ENCODE measurements at regions not wholly inside any gene's neighbourhood (a gene's known extent, or its start where the extent isn't known, plus 50 kb on each side); places are given as distances from the start of the nearest gene placed in this dataset.

DNA sequence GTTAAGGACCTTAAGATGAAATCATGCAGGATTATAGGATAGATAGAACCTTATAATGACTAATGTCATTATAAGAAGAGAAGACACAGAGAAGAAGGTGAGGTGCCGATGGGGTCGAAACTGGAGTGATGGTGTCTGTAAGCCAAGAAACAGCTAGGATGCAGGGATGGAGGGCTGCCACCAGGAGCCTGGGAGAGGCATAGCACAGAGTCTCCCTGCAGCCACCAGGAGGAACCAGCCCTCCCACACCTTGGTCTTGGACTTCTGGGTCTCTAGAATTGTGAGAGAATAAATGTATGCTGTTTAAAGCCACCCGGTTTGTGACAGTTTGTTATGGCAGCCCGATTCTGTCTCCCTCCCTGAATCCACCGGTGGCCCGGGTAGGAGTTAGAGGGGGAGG lies 337.2 kb upstream of the AJAP1 start:
- TF ChIP-seq, protein P1, sequence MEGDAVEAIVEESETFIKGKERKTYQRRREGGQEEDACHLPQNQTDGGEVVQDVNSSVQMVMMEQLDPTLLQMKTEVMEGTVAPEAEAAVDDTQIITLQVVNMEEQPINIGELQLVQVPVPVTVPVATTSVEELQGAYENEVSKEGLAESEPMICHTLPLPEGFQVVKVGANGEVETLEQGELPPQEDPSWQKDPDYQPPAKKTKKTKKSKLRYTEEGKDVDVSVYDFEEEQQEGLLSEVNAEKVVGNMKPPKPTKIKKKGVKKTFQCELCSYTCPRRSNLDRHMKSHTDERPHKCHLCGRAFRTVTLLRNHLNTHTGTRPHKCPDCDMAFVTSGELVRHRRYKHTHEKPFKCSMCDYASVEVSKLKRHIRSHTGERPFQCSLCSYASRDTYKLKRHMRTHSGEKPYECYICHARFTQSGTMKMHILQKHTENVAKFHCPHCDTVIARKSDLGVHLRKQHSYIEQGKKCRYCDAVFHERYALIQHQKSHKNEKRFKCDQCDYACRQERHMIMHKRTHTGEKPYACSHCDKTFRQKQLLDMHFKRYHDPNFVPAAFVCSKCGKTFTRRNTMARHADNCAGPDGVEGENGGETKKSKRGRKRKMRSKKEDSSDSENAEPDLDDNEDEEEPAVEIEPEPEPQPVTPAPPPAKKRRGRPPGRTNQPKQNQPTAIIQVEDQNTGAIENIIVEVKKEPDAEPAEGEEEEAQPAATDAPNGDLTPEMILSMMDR (IDR thresholded peaks at IDR 0.05): no peak
- no peak for TF ChIP-seq POLR2A (IDR thresholded peaks at IDR 0.05)
- TF ChIP-seq EP300 (IDR thresholded peaks at IDR 0.05): no peak
- no peak for TF ChIP-seq POLR2AphosphoS5 (IDR thresholded peaks at IDR 0.05)
